Right kidney (tissue), 1 donor: ENCODE measurements at regions not wholly inside any gene's neighbourhood (a gene's known extent, or its start where the extent isn't known, plus 50 kb on each side); places are given as distances from the start of the nearest gene placed in this dataset.
"Not testable (repeated sequence)": the region's sequence is repeated elsewhere in the genome, so short reads cannot be mapped to it uniquely, and the experiment has no call there.

Source experiments
- DNase-seq: peaks from one replicate; pipeline ENCODE4 v3.0.0-alpha.2; 2016

DNA sequence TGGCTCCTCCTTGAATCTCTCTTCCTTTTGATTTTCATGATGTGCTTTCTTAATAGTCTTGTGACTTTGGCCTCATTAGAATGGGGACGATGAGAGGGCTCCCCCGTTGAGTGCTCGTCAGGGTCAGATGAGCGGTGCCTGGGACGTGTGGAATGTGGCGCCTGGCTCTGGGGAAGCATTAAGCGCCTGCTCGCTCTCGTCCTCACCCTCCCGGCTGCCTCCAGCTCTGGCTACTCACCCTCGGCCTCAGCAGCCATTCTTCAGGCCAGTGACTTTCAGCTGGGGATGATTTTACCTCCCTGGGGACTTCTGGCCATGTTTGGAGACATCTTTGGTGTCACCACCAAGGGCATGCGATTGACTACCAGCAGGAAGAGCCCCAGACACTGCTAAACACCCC, 69.7 kb downstream of the RPS6KA4 start:
- DNase-seq, result no peak

DNA sequence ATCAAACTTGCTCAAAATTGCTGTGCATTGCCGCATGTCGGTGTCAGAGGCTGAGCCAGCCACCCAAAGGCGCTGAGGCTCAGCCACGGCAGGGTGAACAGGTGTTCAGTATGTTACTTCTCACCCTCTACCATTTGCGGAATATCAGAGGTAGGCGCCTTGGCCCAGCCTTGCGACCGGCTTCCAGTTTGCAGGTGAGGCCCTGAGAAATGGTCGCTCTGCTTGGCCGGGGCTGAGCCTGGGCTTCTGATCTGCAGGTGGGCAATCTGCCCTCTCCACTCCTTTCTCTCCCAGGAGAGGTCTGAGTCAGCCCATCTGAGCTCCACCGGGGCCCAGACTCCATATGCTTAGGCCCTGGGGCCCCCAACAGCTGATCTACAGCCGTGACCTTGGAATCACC, 71.0 kb downstream of the RPS6KA4 start:
- no peak for DNase-seq

GRCh38 chr11:64430645-64431044, 71.7 kb downstream of the RPS6KA4 start:
- no peak for DNase-seq

DNA sequence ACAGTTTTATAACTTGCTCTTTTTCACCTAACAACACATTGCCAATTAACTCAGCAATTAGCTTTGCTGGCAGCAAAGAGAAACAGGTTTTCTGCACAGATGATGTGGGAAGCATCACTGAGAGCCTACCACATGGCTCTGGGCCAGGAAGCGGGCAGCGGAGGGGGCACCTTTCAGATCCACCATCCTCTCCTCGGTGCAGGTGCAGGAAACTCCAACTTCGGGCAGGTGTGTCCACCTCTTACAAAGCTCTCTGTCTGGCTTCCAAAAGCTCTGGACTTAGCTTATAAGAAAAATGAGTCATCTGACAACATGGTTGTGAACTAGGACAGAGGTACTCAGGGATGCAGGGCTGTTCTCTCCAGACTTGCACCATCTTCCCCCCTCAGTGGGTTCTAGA, 77.0 kb downstream of the RPS6KA4 start:
- no peak for DNase-seq

DNA sequence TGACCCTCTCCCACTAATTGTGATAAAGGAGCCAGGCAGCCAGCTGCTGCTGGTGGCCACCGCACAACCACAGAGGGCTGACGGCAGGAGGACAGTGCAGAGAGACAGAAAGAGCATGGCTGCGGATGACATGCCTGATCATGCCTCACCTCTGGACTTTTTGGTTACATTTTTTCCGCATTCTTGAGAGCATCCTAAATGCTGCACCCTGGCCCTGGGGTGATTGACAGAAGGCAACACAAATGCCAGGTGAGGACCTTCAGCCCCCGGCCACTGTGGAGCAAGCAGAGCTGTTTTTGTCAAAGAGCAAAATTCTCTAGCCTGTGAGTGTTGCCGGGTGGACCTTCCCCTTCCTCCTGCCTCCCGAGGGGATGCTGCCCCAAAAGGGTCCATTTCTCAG, 78.5 kb downstream of the RPS6KA4 start:
- DNase-seq, result no peak

GRCh38 chr11:64438986-64439771, 80.2 kb downstream of the RPS6KA4 start:
- DNase-seq, result no peak

GRCh38 chr11:64439772-64440491, 81.0 kb downstream of the RPS6KA4 start:
- not testable (repeated sequence) for DNase-seq

GRCh38 chr11:64441127-64441526, 82.2 kb downstream of the RPS6KA4 start:
- DNase-seq, result no peak

DNA sequence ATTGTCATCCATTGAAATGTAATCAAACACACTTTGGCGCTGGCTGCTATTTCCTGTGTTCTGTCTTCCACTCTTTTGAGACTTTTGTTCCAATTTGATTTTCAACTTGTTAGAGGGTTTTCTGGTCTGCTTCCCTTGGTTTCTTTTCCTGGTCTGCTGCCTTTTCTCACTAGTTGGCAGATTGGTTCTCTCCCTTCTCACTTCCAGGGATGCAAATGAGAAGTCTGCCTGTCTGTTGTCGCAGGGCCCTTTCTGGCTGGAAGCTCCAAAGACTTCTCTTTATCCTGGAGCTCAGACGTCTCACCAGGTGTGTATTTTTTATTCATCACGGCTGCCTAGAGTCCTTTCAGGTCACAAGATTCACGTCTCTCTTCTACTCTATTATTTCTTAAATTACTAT, 84.0 kb downstream of the RPS6KA4 start:
- no peak for DNase-seq

DNA sequence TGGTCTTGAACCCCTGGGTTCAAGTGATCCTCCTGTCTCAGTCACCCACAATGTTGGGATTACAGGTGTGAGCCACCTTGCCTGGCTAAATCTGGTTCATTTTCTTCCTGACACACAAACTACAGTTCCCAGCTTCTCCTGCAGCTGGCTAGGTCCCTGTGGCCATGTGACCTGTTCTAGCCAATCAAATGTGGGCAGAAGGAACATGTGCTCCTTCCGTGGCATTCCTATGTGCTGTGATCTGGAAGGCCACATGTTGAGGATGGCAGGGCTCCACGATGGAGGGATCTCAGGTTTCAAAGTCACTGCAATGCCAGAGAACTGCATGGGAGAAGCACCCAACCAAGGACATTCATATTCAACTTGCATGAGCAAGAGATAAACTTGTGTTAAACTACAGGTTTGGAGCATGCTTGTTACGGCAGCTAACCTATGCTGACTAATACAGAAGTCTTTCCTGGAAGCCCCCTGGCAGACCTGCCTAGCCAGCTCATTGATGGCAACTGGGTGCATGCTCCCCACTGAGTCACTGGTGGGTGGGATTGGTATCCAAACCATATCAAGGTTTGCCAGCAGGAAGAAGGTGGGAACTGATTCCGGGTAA, 86.0 kb downstream of the RPS6KA4 start:
- DNase-seq, result no peak

DNA sequence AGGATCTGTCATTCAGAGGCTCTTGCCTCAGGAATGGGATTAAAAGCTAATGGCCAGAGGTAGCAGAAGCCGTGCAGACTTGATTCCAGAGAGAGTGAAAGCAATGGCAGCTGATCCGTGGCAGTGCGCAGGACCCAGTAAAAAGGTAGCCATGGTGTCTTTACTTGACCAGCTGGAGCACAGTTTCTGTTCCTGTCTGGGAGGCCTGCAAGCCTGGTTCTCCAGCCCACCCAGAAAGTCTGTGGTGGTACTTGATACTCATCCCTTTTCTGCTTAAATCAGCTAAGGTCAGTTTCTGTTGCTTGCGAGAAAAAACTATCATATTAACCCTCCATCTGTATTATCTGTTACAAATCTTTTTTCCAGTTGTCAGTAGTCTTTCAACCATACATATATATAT, 86.7 kb downstream of the RPS6KA4 start:
- DNase-seq, result no peak

GRCh38 chr11:64447831-64448598, 89.1 kb downstream of the RPS6KA4 start:
- peak; percentile 49 for DNase-seq

DNA sequence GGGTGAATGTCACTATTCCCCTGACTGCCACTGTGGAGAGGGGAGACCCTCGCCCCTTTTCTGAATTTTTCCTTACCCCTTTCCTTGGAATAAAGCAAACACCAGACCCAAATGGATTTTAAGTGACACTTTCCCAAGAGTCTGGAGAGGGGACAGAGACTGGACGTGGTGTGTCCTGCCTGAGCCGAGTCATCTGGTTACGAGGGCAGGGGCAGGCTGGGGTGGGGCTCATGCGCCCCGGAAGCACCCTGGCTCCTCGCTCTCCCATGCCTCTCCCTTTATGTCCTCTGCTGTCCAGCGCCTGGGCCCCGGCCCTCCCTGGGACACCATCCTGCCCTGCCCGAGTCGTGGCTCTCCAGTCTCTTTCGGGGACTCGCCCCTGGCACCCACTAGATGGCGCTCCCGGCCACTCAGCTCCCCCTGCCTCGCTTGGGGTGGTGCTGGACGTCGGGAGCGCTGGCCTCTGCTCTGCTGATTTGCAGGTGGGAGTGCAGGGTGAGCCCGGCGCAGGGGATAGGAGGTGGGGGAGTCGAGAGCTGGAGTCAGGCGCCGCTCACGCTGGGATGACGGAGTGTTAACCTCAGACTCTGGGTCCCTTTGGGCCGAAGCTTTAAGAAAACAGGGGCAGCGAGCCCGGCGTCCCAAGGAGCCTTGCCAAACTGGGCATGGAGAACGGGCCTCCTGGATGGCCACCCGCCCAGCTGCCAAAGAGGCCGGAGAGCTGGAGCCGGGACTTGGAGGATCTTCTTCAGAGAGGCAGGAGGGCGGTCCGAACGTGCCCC, 89.8 kb downstream of the RPS6KA4 start:
- peak; percentile 78 for DNase-seq

- DNase-seq, result peak; percentile 77
Observed at GRCh38 chr11:64449381-64450167, 90.6 kb downstream of the RPS6KA4 start.

GRCh38 chr11:64450168-64450560, 91.2 kb downstream of the RPS6KA4 start:
- DNase-seq, result no peak

DNA sequence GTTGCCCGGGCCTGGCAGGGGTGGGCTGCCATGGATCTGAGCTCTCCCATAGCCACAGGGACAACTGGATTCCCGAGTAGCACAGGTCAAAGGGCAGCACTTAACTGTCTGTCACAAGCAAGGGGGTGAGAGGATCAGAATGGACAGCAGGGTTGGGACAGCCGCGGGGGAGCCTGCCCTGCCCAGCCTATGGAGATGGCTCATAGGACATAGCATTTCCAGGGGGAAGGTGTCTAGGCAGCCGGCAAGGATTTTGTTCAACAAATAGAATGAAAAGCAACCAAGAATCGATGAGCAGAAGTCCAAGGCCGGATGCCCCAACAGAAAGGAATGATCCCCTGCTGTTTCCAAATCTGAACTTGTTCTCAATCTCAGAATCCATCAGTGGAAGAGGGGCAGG, 92.9 kb downstream of the RPS6KA4 start:
- DNase-seq, result no peak

- no peak for DNase-seq
Observed at GRCh38 chr11:64453466-64453865, 94.5 kb downstream of the RPS6KA4 start.

GRCh38 chr11:64455456-64456261, 96.7 kb downstream of the RPS6KA4 start:
- no peak for DNase-seq

DNA sequence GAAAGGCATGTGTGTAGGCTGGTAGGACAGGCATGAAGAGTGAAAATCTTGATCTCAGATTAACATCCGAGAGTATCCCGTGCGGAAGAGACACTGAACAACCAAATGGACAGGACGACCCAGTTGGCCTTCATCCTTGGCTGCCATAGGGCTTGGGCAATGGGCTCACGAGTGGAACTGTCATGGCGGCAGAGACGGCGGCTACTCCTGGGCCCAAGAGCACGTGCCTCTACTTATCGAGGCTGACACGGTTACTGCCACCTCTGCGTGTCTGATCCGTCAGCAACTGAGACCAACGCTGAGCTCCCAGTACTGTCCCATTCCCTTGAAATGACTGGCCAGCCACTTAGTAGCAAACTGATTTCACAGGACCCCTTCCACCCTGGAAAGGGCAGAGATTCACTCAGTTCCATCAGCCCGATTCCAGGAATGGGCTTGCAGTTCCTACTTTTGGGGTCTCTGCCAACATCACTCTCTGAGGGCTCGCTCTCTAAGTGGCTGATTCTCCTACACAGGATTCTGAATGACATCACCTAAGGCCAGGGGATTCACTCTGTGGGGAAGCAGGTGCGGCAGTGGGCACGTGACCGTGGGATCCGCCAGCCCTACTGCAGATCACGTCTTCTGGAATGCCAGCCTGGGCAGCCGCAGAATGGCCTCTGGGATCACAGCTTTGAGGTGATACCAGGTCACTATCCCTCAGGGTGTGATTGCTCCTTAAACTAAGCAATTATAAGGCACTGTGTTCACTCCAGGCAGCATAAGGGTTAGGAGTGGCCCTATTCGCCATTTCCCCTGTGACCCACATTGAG, 97.8 kb downstream of the RPS6KA4 start:
- DNase-seq, result no peak
